H1 (cell line): ENCODE measurements at regions not wholly inside any gene's neighbourhood (a gene's known extent, or its start where the extent isn't known, plus 50 kb on each side); places are given as distances from the start of the nearest gene placed in this dataset.

Experiments used
- CEBPB ChIP-seq: IDR thresholded peaks from 2 replicates; pipeline ENCODE4 v1.6.1; 2012; ENCODE audit warnings: low read depth, low read length
- CREB1 ChIP-seq: IDR thresholded peaks from 2 replicates; pipeline ENCODE4 v1.6.1; 2012; ENCODE audit warnings: inconsistent platforms
- CTBP2 ChIP-seq: IDR thresholded peaks from 2 replicates; pipeline ENCODE4 v1.7.0; 2011; ENCODE audit warnings: borderline replicate concordance, mild to moderate bottlenecking, moderate library complexity, mixed read lengths, low read length; ENCODE audit not compliant: insufficient read depth, insufficient read length
- TAF7 ChIP-seq: optimal IDR thresholded peaks from 2 replicates; pipeline ENCODE3; 2011; ENCODE audit warnings: low read depth, mild to moderate bottlenecking, inconsistent platforms, low read length, moderate library complexity, borderline replicate concordance
- TF ChIP-seq, protein P1 (sequence below): fragments of 300-600 bp; sonication (generic); IDR thresholded peaks from 2 replicates; pipeline ENCODE4 v1.7.1; 2012; ENCODE audit warnings: low read length, moderate library complexity, mild to moderate bottlenecking, inconsistent platforms; ENCODE audit not compliant: insufficient replicate concordance

DNA sequence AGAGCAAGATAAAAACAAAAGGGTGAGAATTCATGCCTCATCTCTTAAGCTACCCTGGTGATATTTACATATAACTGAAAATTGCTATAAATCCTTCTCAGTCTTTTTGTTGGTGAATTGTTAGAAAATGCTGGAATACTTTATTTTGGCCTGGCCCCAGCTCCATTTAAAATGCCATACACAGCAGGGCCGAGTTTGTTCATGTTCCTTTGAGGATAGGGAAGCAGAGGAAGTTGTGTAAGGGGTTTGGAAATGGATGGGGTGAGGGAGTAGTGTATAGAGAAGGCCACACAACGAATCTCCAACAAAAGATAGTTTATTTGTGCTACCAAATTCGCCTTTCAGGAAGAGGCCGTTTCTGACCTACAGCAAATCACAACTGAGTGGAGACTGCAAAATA, 78.6 kb upstream of the ADAMTS9 start (continued):
- TF ChIP-seq, protein P1, sequence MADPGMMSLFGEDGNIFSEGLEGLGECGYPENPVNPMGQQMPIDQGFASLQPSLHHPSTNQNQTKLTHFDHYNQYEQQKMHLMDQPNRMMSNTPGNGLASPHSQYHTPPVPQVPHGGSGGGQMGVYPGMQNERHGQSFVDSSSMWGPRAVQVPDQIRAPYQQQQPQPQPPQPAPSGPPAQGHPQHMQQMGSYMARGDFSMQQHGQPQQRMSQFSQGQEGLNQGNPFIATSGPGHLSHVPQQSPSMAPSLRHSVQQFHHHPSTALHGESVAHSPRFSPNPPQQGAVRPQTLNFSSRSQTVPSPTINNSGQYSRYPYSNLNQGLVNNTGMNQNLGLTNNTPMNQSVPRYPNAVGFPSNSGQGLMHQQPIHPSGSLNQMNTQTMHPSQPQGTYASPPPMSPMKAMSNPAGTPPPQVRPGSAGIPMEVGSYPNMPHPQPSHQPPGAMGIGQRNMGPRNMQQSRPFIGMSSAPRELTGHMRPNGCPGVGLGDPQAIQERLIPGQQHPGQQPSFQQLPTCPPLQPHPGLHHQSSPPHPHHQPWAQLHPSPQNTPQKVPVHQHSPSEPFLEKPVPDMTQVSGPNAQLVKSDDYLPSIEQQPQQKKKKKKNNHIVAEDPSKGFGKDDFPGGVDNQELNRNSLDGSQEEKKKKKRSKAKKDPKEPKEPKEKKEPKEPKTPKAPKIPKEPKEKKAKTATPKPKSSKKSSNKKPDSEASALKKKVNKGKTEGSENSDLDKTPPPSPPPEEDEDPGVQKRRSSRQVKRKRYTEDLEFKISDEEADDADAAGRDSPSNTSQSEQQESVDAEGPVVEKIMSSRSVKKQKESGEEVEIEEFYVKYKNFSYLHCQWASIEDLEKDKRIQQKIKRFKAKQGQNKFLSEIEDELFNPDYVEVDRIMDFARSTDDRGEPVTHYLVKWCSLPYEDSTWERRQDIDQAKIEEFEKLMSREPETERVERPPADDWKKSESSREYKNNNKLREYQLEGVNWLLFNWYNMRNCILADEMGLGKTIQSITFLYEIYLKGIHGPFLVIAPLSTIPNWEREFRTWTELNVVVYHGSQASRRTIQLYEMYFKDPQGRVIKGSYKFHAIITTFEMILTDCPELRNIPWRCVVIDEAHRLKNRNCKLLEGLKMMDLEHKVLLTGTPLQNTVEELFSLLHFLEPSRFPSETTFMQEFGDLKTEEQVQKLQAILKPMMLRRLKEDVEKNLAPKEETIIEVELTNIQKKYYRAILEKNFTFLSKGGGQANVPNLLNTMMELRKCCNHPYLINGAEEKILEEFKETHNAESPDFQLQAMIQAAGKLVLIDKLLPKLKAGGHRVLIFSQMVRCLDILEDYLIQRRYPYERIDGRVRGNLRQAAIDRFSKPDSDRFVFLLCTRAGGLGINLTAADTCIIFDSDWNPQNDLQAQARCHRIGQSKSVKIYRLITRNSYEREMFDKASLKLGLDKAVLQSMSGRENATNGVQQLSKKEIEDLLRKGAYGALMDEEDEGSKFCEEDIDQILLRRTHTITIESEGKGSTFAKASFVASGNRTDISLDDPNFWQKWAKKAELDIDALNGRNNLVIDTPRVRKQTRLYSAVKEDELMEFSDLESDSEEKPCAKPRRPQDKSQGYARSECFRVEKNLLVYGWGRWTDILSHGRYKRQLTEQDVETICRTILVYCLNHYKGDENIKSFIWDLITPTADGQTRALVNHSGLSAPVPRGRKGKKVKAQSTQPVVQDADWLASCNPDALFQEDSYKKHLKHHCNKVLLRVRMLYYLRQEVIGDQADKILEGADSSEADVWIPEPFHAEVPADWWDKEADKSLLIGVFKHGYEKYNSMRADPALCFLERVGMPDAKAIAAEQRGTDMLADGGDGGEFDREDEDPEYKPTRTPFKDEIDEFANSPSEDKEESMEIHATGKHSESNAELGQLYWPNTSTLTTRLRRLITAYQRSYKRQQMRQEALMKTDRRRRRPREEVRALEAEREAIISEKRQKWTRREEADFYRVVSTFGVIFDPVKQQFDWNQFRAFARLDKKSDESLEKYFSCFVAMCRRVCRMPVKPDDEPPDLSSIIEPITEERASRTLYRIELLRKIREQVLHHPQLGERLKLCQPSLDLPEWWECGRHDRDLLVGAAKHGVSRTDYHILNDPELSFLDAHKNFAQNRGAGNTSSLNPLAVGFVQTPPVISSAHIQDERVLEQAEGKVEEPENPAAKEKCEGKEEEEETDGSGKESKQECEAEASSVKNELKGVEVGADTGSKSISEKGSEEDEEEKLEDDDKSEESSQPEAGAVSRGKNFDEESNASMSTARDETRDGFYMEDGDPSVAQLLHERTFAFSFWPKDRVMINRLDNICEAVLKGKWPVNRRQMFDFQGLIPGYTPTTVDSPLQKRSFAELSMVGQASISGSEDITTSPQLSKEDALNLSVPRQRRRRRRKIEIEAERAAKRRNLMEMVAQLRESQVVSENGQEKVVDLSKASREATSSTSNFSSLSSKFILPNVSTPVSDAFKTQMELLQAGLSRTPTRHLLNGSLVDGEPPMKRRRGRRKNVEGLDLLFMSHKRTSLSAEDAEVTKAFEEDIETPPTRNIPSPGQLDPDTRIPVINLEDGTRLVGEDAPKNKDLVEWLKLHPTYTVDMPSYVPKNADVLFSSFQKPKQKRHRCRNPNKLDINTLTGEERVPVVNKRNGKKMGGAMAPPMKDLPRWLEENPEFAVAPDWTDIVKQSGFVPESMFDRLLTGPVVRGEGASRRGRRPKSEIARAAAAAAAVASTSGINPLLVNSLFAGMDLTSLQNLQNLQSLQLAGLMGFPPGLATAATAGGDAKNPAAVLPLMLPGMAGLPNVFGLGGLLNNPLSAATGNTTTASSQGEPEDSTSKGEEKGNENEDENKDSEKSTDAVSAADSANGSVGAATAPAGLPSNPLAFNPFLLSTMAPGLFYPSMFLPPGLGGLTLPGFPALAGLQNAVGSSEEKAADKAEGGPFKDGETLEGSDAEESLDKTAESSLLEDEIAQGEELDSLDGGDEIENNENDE: no peak
- TF ChIP-seq CREB1 (no peak), CEBPB (no peak), CTBP2 (no peak), TAF7 (no peak)
